AG10803 (cell line): ENCODE measurements at regions not wholly inside any gene's neighbourhood (a gene's known extent, or its start where the extent isn't known, plus 50 kb on each side); places are given as distances from the start of the nearest gene placed in this dataset.

Source experiments
- DNase-seq: peaks from one replicate; pipeline ENCODE4 v3.0.0; 2010; ENCODE audit warnings: low read depth
- H3K4me3 ChIP-seq: 2 replicates; pipeline ENCODE4 v1.5.1; 2011; ENCODE audit warnings: mild to moderate bottlenecking, low read length, control low read depth
- TF ChIP-seq, protein P1 (sequence below): conservative IDR thresholded peaks from 2 replicates; pipeline ENCODE4 v1.5.1; 2011; ENCODE audit warnings: mild to moderate bottlenecking, low read length, control low read depth, inconsistent platforms

DNA sequence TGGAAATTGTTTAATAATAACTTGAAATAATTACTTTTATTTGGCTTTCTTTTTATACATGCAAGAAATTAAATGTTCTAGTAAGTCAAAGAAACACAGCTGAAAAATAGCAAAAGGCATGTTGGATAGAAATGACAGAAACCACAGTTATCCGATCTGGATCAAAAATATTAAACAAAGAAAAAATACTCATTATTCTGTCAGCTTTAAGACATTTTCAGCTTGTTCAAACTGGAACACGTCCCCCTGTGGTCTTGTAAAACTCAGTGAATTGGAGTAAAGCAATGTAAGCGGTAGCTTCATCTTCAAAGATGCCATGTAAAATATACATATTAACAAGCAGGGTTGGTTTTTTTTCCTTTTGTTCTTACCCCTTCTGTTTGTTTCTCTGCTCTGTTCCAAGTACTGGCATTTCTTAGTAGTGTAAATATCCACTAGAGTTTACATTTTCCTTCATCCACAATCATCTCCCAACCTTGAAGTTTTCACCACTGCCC lies 223.4 kb downstream of the IGSF11 start:
- DNase-seq, result no peak
- no peak overlapping the region for H3K4me3 ChIP-seq
- TF ChIP-seq, protein P1, sequence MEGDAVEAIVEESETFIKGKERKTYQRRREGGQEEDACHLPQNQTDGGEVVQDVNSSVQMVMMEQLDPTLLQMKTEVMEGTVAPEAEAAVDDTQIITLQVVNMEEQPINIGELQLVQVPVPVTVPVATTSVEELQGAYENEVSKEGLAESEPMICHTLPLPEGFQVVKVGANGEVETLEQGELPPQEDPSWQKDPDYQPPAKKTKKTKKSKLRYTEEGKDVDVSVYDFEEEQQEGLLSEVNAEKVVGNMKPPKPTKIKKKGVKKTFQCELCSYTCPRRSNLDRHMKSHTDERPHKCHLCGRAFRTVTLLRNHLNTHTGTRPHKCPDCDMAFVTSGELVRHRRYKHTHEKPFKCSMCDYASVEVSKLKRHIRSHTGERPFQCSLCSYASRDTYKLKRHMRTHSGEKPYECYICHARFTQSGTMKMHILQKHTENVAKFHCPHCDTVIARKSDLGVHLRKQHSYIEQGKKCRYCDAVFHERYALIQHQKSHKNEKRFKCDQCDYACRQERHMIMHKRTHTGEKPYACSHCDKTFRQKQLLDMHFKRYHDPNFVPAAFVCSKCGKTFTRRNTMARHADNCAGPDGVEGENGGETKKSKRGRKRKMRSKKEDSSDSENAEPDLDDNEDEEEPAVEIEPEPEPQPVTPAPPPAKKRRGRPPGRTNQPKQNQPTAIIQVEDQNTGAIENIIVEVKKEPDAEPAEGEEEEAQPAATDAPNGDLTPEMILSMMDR, result no peak

DNA sequence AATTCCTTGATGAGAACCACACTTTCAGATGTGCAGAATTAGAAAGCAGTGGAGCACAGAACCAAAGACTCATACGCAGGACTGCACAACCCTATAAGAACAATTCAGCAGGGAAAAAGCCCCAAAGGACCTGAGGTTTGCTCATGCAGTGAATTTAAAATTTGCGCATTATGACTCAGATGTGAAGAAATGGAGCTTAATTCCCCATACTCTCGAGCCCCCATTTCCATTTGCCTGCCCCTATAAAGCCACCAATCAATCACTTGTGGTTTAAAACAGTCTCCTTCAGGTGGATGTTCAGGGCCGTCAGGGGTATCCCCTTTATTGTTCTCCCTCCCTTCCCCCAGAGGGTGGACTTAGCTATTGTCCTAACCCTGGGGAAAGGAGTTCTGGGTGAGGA lies 221.2 kb downstream of the IGSF11 start:
- DNase-seq, result no peak
- TF ChIP-seq, protein P1, result no peak
- H3K4me3 ChIP-seq, result no peak overlapping the region

DNA sequence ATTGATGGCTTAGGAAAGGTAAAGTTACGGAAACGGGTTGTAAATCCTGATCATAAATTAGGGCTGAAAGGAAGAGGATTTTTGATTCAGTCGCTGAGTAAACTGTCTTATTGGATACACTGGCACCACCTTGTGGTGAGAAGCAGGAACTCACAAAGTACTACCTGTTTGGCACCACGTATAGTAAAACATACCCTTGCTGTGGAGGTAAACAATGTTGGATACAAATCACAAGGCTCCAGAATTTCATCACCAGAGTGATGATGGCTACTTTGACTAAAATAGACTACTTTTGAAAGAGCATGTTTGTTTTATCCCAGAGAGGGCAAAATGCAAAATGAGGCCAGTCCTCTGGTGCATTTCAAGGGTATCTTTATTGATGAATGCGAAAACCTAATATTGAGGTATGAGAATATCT lies 216.9 kb downstream of the IGSF11 start:
- TF ChIP-seq, protein P1, result peak; percentile 91
- peak; percentile 60 for DNase-seq
- no peak overlapping the region for H3K4me3 ChIP-seq

DNA sequence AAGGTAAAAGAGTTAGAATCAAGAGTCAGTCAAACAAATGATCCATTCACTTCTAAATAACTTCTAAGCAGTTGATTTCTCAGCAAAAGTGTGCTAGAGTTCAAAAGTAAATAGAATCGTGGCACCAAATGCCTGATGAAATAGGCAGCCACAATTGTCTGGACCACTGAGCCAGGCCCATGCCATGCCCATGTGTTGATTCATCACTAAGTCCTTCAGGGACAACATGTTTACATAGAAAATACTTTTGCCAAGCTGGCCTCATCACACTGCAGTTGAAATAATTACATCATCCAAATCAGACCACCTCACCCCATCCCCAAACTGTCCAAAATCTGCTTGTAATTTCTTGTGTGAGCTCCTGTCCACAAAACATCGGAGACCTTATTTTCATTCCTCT lies 216.3 kb downstream of the IGSF11 start:
- H3K4me3 ChIP-seq, result no peak overlapping the region
- TF ChIP-seq, protein P1, result no peak
- DNase-seq, result peak; percentile 79

DNA sequence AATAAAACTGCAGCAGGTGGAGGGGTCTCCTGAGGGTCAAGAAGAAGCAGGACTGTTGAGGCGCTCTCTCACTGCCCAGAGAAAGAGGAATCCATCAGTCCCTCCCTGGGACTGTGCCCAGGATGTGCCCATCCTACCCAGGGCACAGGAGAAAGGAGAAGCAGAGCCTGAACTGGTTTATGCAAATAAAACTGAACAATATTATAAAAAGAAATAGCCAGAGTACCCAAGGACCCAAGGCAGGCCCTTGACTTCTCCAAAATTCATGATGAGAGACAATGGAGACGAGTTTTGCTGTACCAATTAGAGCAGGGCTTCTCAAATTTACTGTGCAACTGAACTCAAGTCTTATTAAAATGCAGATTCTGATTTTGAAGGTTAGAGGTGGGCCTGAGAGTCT lies 211.0 kb downstream of the IGSF11 start:
- TF ChIP-seq, protein P1, result no peak
- no peak for DNase-seq
- no peak overlapping the region for H3K4me3 ChIP-seq

DNA sequence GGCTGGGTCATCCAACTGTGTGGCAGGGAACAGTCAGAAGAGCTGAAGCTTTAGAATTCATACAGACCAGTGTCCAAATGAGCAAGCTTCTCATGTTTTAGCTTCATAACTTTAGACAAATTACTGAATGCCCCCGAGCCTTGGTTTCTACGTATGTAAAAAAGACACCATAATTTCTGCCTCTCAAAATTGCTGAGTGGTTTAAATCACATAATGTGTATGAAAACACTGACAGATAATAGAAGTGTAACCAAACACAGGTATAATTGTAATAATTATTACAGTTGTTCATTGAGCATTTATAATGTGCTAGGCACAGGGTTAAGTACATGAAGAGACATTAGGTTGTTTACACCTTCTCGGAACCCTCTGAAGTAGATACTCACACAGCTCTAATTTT lies 207.2 kb downstream of the IGSF11 start:
- DNase-seq, result no peak

DNA sequence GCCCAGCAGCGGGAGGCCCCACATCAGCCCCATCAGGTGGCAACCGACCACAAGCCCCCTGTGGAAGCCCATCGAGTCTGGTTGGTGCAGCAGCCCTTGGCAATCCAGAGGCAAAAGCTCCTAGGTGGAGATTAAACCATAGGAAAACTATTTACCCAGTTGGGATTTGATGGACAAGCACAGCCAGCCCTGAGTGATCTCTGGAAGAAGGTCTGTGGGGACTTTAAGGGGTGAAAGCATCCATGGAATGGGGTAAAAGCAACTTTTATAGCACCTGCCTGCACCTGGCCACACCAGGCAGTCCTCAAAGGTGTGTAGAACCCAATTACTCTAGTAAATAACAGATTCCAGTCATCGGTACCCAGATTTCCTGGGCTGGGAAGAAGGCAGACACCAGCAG lies 206.3 kb downstream of the IGSF11 start:
- H3K4me3 ChIP-seq, result no peak overlapping the region
- TF ChIP-seq, protein P1, result no peak
- DNase-seq, result no peak

More for the DNA sequence above, 207.2 kb downstream of the IGSF11 start:
- TF ChIP-seq, protein P1, result no peak
- H3K4me3 ChIP-seq, result no peak overlapping the region
